SU-DHL-6 (cell line): ENCODE measurements at regions not wholly inside any gene's neighbourhood (a gene's known extent, or its start where the extent isn't known, plus 50 kb on each side); places are given as distances from the start of the nearest gene placed in this dataset.

Experiments
- H2AFZ ChIP-seq: fragments of 200-600 bp; sonication (generic); 2 replicates; pipeline ENCODE4 v1.6.1; 2014; ENCODE audit warnings: low read depth, mild to moderate bottlenecking, moderate library complexity, mixed read lengths, antibody characterized with exemption, low read length; ENCODE audit not compliant: severe bottlenecking
- H3F3A ChIP-seq: fragments of 200-600 bp; shearing (Covaris generic); 2 replicates; pipeline ENCODE4 v1.6.0; 2016; ENCODE audit warnings: antibody characterized with exemption, mild to moderate bottlenecking; ENCODE audit not compliant: insufficient read depth
- H3K27ac ChIP-seq: fragments of 200-600 bp; sonication (generic); 2 replicates; pipeline ENCODE4 v1.5.1; 2016; ENCODE audit warnings: low read depth, mild to moderate bottlenecking, low read length, moderate library complexity, mixed read lengths
- H3K27me3 ChIP-seq: fragments of 200-600 bp; sonication (generic), shearing (Covaris generic); 2 replicates; pipeline ENCODE4 v1.6.0; 2014; ENCODE audit warnings: mild to moderate bottlenecking, low read length
- H3K36me3 ChIP-seq: fragments of 200-600 bp; sonication (generic); 2 replicates; pipeline ENCODE4 v1.6.1; 2014; ENCODE audit warnings: mild to moderate bottlenecking, low read length, mixed read lengths
- H3K4me2 ChIP-seq: fragments of 300-600, 200-600 bp; shearing (Covaris generic), sonication (generic); 2 replicates; pipeline ENCODE4 v1.6.0; 2014; ENCODE audit warnings: low read length, low read depth, mild to moderate bottlenecking; ENCODE audit not compliant: poor library complexity, severe bottlenecking
- H3K4me3 ChIP-seq: fragments of 200-600 bp; sonication (generic); 2 replicates; pipeline ENCODE4 v1.5.1; 2014; ENCODE audit warnings: antibody characterized with exemption, low read length, mild to moderate bottlenecking, mixed read lengths; ENCODE audit not compliant: insufficient read depth, poor library complexity, severe bottlenecking
- H3K79me2 ChIP-seq: fragments of 200-600 bp; sonication (generic); 2 replicates; pipeline ENCODE4 v1.6.1; 2014; ENCODE audit warnings: mild to moderate bottlenecking, low read length, moderate library complexity; ENCODE audit not compliant: insufficient read depth
- H3K9ac ChIP-seq: fragments of 200-600 bp; sonication (generic); 2 replicates; pipeline ENCODE4 v1.7.0; 2014; ENCODE audit warnings: mild to moderate bottlenecking, low read length
- H3K9me2 ChIP-seq: fragments of 200-600 bp; sonication (generic); replicated peaks from 2 replicates; pipeline ENCODE4 v1.6.1; 2014; ENCODE audit warnings: low read length; ENCODE audit not compliant: insufficient read depth
- H3K9me3 ChIP-seq: fragments of 200-600 bp; sonication (generic); 2 replicates; pipeline ENCODE4 v1.6.1; 2014; ENCODE audit warnings: low read length, mixed read lengths; ENCODE audit not compliant: insufficient read depth
- H4K20me1 ChIP-seq: fragments of 200-600 bp; sonication (generic); 2 replicates; pipeline ENCODE4 v1.6.1; 2014; ENCODE audit warnings: low read depth, mild to moderate bottlenecking, antibody characterized with exemption, low read length, moderate library complexity, mixed read lengths
- EZH2phosphoT487 ChIP-seq: fragments of 200-600 bp; sonication (generic), shearing (Covaris generic); conservative IDR thresholded peaks from 2 replicates; pipeline ENCODE4 v1.6.1; 2018; ENCODE audit warnings: mild to moderate bottlenecking, antibody characterized with exemption, low read length, moderate library complexity, mixed read lengths
- TF ChIP-seq, protein P1 (sequence below): fragments of 200-600 bp; sonication (generic); IDR thresholded peaks from one replicate; pipeline ENCODE4 v1.5.1; 2017; ENCODE audit warnings: antibody characterized with exemption, mild to moderate bottlenecking, low read length, moderate library complexity; ENCODE audit not compliant: insufficient read depth, poor library complexity, severe bottlenecking

DNA sequence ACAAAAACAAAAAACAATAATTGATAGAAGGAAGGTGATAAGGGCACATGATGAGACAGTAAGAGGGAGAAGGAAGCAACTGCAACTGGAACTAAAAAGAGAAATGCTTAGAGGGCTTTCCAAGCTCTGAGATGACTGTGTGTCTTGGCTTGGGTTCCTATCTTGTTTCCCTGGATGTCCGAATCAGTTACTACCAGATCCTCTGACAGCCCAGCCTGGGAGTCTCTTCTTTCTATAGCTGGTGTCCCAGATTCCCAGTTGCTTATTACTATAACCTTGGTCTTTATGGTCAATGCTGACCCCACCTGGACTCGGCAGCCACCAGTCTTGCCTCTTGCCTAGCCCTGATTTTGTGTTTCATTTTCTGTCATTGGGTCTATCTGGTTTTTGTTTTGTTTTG lies 116.4 kb downstream of the RFC3 start:
- Histone ChIP-seq H4K20me1 (no peaks in the 10 kb centered on the region), H2AFZ (no peak overlapping the region), H3K4me3 (no peak overlapping the region), H3K79me2 (no peaks in the 10 kb centered on the region), H3K9me2 (no peaks in the 10 kb centered on the region), H3F3A (no peaks in the 10 kb centered on the region), H3K36me3 (no peaks in the 10 kb centered on the region), H3K27me3 (no peaks in the 10 kb centered on the region), H3K9ac (no peak overlapping the region), H3K27ac (no peak overlapping the region), H3K4me2 (no peak overlapping the region), H3K9me3 (no peaks in the 10 kb centered on the region)
- TF ChIP-seq, protein P1, sequence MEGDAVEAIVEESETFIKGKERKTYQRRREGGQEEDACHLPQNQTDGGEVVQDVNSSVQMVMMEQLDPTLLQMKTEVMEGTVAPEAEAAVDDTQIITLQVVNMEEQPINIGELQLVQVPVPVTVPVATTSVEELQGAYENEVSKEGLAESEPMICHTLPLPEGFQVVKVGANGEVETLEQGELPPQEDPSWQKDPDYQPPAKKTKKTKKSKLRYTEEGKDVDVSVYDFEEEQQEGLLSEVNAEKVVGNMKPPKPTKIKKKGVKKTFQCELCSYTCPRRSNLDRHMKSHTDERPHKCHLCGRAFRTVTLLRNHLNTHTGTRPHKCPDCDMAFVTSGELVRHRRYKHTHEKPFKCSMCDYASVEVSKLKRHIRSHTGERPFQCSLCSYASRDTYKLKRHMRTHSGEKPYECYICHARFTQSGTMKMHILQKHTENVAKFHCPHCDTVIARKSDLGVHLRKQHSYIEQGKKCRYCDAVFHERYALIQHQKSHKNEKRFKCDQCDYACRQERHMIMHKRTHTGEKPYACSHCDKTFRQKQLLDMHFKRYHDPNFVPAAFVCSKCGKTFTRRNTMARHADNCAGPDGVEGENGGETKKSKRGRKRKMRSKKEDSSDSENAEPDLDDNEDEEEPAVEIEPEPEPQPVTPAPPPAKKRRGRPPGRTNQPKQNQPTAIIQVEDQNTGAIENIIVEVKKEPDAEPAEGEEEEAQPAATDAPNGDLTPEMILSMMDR: no peak
- TF ChIP-seq EZH2phosphoT487: no peak

DNA sequence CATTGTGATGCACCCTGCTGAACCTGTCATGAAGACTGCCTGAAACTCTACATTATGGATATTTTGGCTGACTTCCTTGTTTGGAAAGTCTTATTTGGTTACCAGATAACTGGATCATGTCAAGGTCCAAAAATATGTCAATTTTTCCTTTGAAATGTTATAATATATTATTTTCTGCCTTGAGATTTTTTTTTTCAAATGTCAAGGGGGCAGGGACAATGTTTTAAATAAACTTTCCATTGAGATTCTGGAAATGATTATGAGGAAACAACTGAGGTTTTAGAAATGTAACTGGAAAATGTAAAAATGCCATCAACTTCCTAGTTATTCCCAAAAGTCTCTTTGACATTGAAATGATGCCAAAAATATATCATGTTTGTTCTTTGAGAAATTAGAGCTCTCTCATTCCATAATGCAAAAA lies 117.0 kb downstream of the RFC3 start:
- H3K36me3 ChIP-seq: no peaks in the 10 kb centered on the region
- no peaks in the 10 kb centered on the region for H3K9me2 ChIP-seq
- TF ChIP-seq, protein P1: no peak
- TF ChIP-seq EZH2phosphoT487: no peak

DNA sequence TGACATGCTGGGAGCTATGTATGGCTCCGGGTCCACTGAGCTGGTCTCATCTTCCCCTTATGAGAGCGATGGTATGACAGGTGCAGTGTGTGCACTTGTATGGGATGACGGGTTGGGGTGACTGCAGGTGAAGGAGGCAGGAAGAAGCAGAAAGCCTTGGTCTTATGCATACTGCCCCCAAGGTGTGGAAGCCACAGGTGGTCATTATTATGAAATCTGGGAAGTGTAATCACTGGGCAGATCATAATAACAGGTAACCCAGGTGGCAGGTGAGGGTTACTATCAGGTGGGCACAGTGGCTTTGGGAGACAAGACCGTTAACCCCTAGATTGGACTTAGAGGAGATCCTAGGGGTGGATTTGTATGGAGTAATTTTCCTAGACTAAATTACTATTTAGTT lies 118.0 kb downstream of the RFC3 start:
- H3K9me2 ChIP-seq: no peaks in the 10 kb centered on the region
- H2AFZ ChIP-seq: no peak overlapping the region
- no peaks in the 10 kb centered on the region for H3K27me3 ChIP-seq
- no peak for TF ChIP-seq EZH2phosphoT487
- TF ChIP-seq, protein P1: no peak
- no peaks in the 10 kb centered on the region for H3K9me3 ChIP-seq
- no peaks in the 10 kb centered on the region for H4K20me1 ChIP-seq
- no peaks in the 10 kb centered on the region for H3K36me3 ChIP-seq
- no peak overlapping the region for H3K4me2 ChIP-seq
- no peak overlapping the region for H3K4me3 ChIP-seq
- H3K9ac ChIP-seq: no peak overlapping the region
- no peaks in the 10 kb centered on the region for H3F3A ChIP-seq
- no peak overlapping the region for H3K27ac ChIP-seq
- H3K79me2 ChIP-seq: no peaks in the 10 kb centered on the region

More for the DNA sequence above, 117.0 kb downstream of the RFC3 start:
- Histone ChIP-seq H3K9me3 (no peaks in the 10 kb centered on the region), H3K79me2 (no peaks in the 10 kb centered on the region), H3K27ac (no peak overlapping the region), H3K4me2 (no peak overlapping the region), H3K27me3 (no peaks in the 10 kb centered on the region), H3F3A (no peaks in the 10 kb centered on the region), H4K20me1 (no peaks in the 10 kb centered on the region), H3K4me3 (no peak overlapping the region), H3K9ac (no peak overlapping the region), H2AFZ (no peak overlapping the region)
